A549 (cell line): ENCODE measurements at regions not wholly inside any gene's neighbourhood (a gene's known extent, or its start where the extent isn't known, plus 50 kb on each side); places are given as distances from the start of the nearest gene placed in this dataset.
A peak's percentile ranks its signal among the peaks of the same experiment; 100 is the strongest.
"Not testable (repeated sequence)": the region's sequence is repeated elsewhere in the genome, so short reads cannot be mapped to it uniquely, and the experiment has no call there.

Source experiments
- ATAC-seq, 2 experiments: fragments of 200-7000 bp in 1 of 2; fragments of >200 bp in 1 of 2; cut with Nextera tagmentation in 1 of 2; cut with Tn5 transposase in 1 of 2; 3 replicates each; pipeline versions ENCODE4 v1.8.0 to v1.9.1; 2018 to 2020; ENCODE audit warnings: mild to moderate bottlenecking in 1 of 2, moderate library complexity in 1 of 2
- CTCF ChIA-PET: fragments of 300-600 bp; sonication (Branson Sonifier 250); formaldehyde crosslinking; extraction: SDS; loops from one replicate; lab custom pipeline; 2021; ENCODE audit warnings: antibody characterized with exemption, inconsistent platforms; lab: Yijun Ruan, JAX
- POLR2A ChIA-PET: fragments of 350-600 bp; formaldehyde crosslinking; extraction: SDS; loops from one replicate; lab custom pipeline; 2021; ENCODE audit warnings: antibody characterized with exemption, inconsistent platforms; lab: Yijun Ruan, JAX
- DNase-seq, 2 experiments: peaks; one replicate each; pipeline versions ENCODE4 v3.0.0 to v3.0.0-alpha.2; 2011 to 2016; ENCODE audit warnings: low read depth in 1 of 2, low spot score in 1 of 2
- FAIRE-seq: peaks from 2 replicates; lab custom pipeline; 2011; peaks lifted over from hg19 to GRCh38; lab: Jason Lieb, UNC
- H3K27ac ChIP-seq, 2 experiments: fragments of >200 bp; sonication (Bioruptor Twin); formaldehyde crosslinking; 3 replicates each; pipeline ENCODE4 v1.5.1; 2016 to 2017
- H3K4me1 ChIP-seq: fragments of >200 bp; sonication (Bioruptor Twin); formaldehyde crosslinking; 3 replicates; pipeline ENCODE4 v1.6.1; 2016
- H3K4me2 ChIP-seq: fragments of >200 bp; sonication (Bioruptor Twin); formaldehyde crosslinking; 3 replicates; pipeline ENCODE4 v1.6.1; 2016
- H3K4me3 ChIP-seq: fragments of >200 bp; sonication (Bioruptor Twin); formaldehyde crosslinking; 3 replicates; pipeline ENCODE4 v1.5.1; 2016
- H3K9me3 ChIP-seq: fragments of >200 bp; sonication (Bioruptor Twin); formaldehyde crosslinking; 3 replicates; pipeline ENCODE4 v1.6.1; 2016
- BCL3 ChIP-seq: fragments of >200 bp; sonication (Bioruptor Twin); formaldehyde crosslinking; IDR thresholded peaks from 3 replicates; pipeline ENCODE4 v1.6.1; 2016
- BHLHE40 ChIP-seq: IDR thresholded peaks from 2 replicates; pipeline ENCODE4 v1.6.1; 2012; ENCODE audit warnings: low read depth, low read length, inconsistent platforms
- CBX2 ChIP-seq: fragments of 200-600 bp; sonication (generic); IDR thresholded peaks from 2 replicates; pipeline ENCODE4 v1.6.1; 2016; ENCODE audit warnings: low read depth, mild to moderate bottlenecking, borderline replicate concordance
- CBX8 ChIP-seq: fragments of 200-600 bp; sonication (generic); IDR thresholded peaks from 2 replicates; pipeline ENCODE4 v1.6.1; 2016
- FOXS1 ChIP-seq: fragments of 250-450 bp; sonication (Bioruptor Pico); IDR thresholded peaks from 2 replicates; pipeline ENCODE4 v1.5.0; 2020; ENCODE audit warnings: mild to moderate bottlenecking, moderate library complexity
- HEYL ChIP-seq: fragments of 250-450 bp; sonication (Bioruptor Pico); IDR thresholded peaks from 2 replicates; pipeline ENCODE4 v1.8.0; 2021; ENCODE audit warnings: mild to moderate bottlenecking, moderate library complexity
- HOXB13 ChIP-seq: fragments of 250-450 bp; sonication (Bioruptor Pico); IDR thresholded peaks from 2 replicates; pipeline ENCODE4 v1.5.0; 2020; ENCODE audit warnings: low read depth, mild to moderate bottlenecking, moderate library complexity
- JUN ChIP-seq, 2 experiments: fragments of >200 bp; sonication (Bioruptor Twin); formaldehyde crosslinking; IDR thresholded peaks; 2 replicates in 1 of 2; 3 replicates in 1 of 2; pipeline ENCODE4 v1.6.1; 2016 to 2017
- JUNB ChIP-seq: fragments of >200 bp; sonication (Bioruptor Twin); formaldehyde crosslinking; IDR thresholded peaks from 2 replicates; pipeline ENCODE4 v1.6.1; 2016
- MAFK ChIP-seq: fragments of 450-650 bp; IDR thresholded peaks from 2 replicates; pipeline ENCODE4 v1.6.1; 2014; ENCODE audit not compliant: partially characterized antibody
- MAX ChIP-seq: IDR thresholded peaks from 2 replicates; pipeline ENCODE4 v1.6.1; 2012
- MAZ ChIP-seq: fragments of 150-350 bp; IDR thresholded peaks from 2 replicates; pipeline ENCODE4 v1.6.1; 2014; ENCODE audit warnings: antibody characterized with exemption, low read depth, low read length, borderline replicate concordance
- NR3C1 ChIP-seq: fragments of >200 bp; sonication (Bioruptor Twin); formaldehyde crosslinking; IDR thresholded peaks from 3 replicates; pipeline ENCODE4 v1.6.1; 2017
- RARB ChIP-seq: fragments of 250-450 bp; sonication (Bioruptor Pico); IDR thresholded peaks from 2 replicates; pipeline ENCODE4 v1.8.0; 2021; ENCODE audit warnings: mild to moderate bottlenecking, moderate library complexity
- REST ChIP-seq: fragments of 200-600 bp; sonication (generic); IDR thresholded peaks from 2 replicates; pipeline ENCODE4 v1.6.1; 2016; ENCODE audit warnings: antibody characterized with exemption, mild to moderate bottlenecking, moderate library complexity
- ZSCAN20 ChIP-seq: fragments of 250-450 bp; sonication (Bioruptor Pico); IDR thresholded peaks from 2 replicates; pipeline ENCODE4 v1.8.0; 2022; ENCODE audit warnings: mild to moderate bottlenecking, moderate library complexity
- WGBS: methylation state at CpG from one replicate; pipeline ENCODE4 v1.1.6; 2017; ENCODE audit errors: missing lambda C conversion rate; 5-methylcytosine and 5-hydroxymethylcytosine counted together

- Histone ChIP-seq H3K9me3 (no peaks in the 10 kb centered on the region), H3K4me1 (no peaks in the 10 kb centered on the region), H3K27ac (no peak overlapping the region), H3K4me3 (no peak overlapping the region), H3K4me2 (no peak overlapping the region)
- FAIRE-seq (no peak), ATAC-seq (no peak), DNase-seq (no peak)
- WGBS: 63% methylated on average over 2 of the region's 2 CpGs
- CTCF ChIA-PET: interaction anchor here (0.6 kb wide), 1 partner anchor 427 kb away, joined by 3 read pairs; no protein-coding TSS in a partner anchor
- TF ChIP-seq JUN (IDR thresholded peaks at IDR 0.05) (no peak), MAX (no peak), ZSCAN20 (CRISPR knock-in tag) (no peak)
- POLR2A ChIA-PET: no interaction called here
Observed at GRCh38 chr1:181969902-181970301, 91.6 kb downstream of the ZNF648 start.

- H3K4me1 ChIP-seq, FAIRE-seq, ATAC-seq, H3K4me3 ChIP-seq, H3K9me3 ChIP-seq, H3K4me2 ChIP-seq, CTCF ChIA-PET, DNase-seq, H3K27ac ChIP-seq, POLR2A ChIA-PET: not testable (repeated sequence)
- 70% methylated on average over 11 of the region's 11 CpGs for WGBS
Observed at GRCh38 chr1:181954696-181955095, 106.8 kb downstream of the ZNF648 start.

- 27% methylated on average over 6 of the region's 7 CpGs for WGBS
- DNase-seq, CTCF ChIA-PET, H3K4me1 ChIP-seq, H3K9me3 ChIP-seq, POLR2A ChIA-PET, ATAC-seq, H3K27ac ChIP-seq, H3K4me3 ChIP-seq, H3K4me2 ChIP-seq, FAIRE-seq: not testable (repeated sequence)
Observed at GRCh38 chr1:181954178-181954577, 107.3 kb downstream of the ZNF648 start.

- no peak overlapping the region for H3K4me2 ChIP-seq
- POLR2A ChIA-PET: no interaction called here
- FAIRE-seq: no peak
Observed at GRCh38 chr1:181953596-181953995, 107.9 kb downstream of the ZNF648 start.

GRCh38 chr1:181951213-181951612, 110.3 kb downstream of the ZNF648 start:
- TF ChIP-seq MAFK: peak; percentile 82
- TF ChIP-seq HOXB13: no peak
- no peak for TF ChIP-seq REST
- H3K4me1 ChIP-seq: no peaks in the 10 kb centered on the region
- FAIRE-seq (no peak), ATAC-seq (no peak), DNase-seq (no peak)
- ChIA-PET POLR2A (no interaction called here), CTCF (no interaction called here)
- H3K4me3 ChIP-seq: no peak overlapping the region
- no peak overlapping the region for H3K27ac ChIP-seq
- H3K9me3 ChIP-seq: no peaks in the 10 kb centered on the region
- H3K4me2 ChIP-seq: no peak overlapping the region
- WGBS: 2% methylated on average over 4 of the region's 4 CpGs

More at GRCh38 chr1:181953596-181953995, 107.9 kb downstream of the ZNF648 start:
- ATAC-seq: no peak
- Histone ChIP-seq H3K27ac (no peak overlapping the region), H3K4me1 (no peaks in the 10 kb centered on the region), H3K4me3 (no peak overlapping the region), H3K9me3 (no peaks in the 10 kb centered on the region)
- DNase-seq: no peak
- 24% methylated on average over 3 of the region's 3 CpGs for WGBS
- TF ChIP-seq RARB (CRISPR knock-in tag) (no peak), BCL3 (no peak), HEYL (no peak), MAZ (no peak), CBX2 (no peak), JUNB (no peak), NR3C1 (no peak), BHLHE40 (no peak), JUN (IDR thresholded peaks at IDR 0.05) (no peak), CBX8 (no peak), FOXS1 (CRISPR knock-in tag) (no peak)
- CTCF ChIA-PET: interaction anchor here (0.6 kb wide), 1 partner anchor 112 kb away, joined by 3 read pairs; no protein-coding TSS in a partner anchor
